ENCODE measurements at regions not wholly inside any gene's neighbourhood (a gene's known extent, or its start where the extent isn't known, plus 50 kb on each side); places are given as distances from the start of the nearest gene placed in this dataset.
A peak's percentile ranks its signal among the peaks of the same experiment; 100 is the strongest.
"Not testable (repeated sequence)": the region's sequence is repeated elsewhere in the genome, so short reads cannot be mapped to it uniquely, and the experiment has no call there.

DNA sequence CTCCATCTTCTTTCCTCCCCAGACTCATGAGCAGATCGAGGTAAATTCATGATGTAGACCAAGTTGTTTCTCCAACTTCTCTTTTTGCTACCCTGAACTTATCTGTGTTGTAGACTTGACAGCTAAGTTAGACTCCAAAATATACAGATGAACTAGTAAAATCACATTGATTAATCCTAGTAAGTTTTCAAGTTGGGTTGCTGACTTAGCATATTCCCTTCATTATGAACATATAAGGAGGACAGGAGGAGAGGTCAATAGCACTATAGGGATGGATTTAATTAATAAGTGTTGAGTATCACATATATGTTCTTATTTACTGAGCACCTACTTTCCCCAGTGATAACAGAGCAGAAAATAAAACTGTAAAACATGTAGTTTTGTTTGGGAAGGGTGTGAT is 227.3 kb downstream of the TINAG start:
- no peak for DNase-seq (ENCODE audit: extremely low read depth in 1 of 11, low read depth in 9 of 11, low spot score in 4 of 11)

DNA sequence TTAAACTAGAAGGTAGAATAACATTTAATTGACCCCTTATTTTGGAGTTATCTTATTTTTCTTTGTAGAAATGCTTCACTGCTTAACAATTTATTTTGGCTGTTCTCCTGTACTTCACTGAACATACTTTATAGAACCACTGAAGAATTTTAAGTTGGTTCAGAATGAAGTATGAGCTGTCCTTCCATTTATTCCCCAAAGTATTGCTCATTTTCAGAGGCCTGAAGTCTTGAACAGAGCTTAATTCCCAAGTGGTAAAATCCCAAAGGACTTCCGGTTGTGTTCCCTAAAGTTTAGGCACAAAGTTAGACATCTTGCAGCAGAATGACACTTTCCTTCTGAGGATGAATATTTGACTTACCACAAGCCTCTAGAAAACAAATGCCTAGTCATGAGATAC is 233.3 kb downstream of the TINAG start:
- DNase-seq (ENCODE audit: extremely low read depth in 1 of 11, low read depth in 9 of 11, low spot score in 4 of 11): no peak

DNA sequence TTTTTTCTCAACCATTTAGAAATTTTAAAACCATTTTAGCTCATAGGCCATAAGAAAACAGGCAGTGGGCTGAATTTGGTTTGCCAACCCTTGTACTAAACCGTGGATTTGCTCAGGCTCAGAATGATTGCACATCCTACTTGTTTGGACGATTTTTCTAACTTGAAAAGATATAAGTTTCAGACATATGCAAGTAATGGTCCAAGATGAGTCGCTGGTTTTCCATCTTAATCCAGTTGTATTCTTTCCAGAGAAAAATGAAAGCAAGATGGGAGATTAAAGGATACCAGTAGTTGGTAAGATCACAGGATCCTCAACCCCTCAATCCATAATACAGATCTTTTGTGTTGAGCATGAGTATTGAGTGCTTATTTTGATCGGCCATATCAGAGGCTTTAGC is 250.9 kb downstream of the TINAG start:
- no peak for DNase-seq (ENCODE audit: extremely low read depth in 1 of 11, low read depth in 9 of 11, low spot score in 4 of 11)

DNA sequence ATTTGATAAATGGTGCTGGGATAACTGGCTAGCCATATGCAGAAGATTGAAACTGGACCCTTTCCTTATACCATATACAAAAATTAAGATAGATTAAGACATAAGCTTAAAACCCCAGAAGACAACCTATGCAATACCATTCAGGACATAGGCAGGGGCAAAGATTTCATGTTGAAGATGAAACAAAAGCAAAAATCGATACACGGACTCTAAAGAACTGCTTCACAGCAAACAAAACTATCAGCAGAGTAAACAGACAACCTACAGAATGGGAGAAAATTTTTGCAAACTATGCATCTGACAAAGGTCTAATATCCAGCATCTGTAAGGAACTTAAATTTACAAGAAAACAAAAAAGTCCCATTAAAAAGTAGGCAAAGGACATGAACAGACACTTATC is 255.9 kb downstream of the TINAG start:
- not testable (repeated sequence) for DNase-seq (ENCODE audit: extremely low read depth in 1 of 11, low read depth in 9 of 11, low spot score in 4 of 11)

DNA sequence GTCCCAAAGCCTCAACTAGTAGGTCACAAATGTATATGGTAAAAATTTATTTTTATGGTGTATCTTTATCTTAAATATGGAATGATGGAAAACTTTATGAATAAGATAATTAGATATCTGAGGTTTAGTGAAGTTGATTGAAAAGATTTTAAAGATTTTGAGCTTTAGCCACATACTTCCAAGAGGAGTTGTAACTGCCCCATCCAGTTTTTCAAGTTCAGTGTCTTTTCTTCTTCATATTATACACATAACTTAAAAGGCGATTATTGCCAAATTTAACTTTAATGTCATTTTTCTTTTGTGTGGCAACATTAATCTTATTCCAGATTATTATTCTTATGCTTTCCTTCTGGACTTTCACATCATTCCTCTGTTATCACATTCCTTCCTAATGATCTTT is 266.4 kb downstream of the TINAG start:
- no peak for DNase-seq (ENCODE audit: extremely low read depth in 1 of 11, low read depth in 9 of 11, low spot score in 4 of 11)

DNA sequence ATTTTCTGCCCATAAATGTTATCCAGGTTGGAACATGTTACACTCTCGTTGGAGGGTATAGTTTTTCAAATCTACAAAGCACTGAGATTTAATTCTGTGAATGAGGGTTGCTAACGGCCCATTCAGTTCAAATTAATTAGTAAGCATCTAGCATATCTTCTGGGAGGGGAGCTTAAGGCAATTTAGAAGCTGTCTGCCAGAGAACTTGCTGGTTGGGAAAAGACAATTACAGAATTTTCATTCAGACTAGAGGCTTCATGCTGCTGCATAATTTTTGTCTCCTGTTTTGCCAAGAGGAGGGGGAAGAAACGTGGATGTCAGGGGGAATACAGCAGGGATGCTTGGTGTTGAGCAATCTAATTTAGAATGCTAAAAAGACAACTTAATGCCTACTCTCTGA is 268.3 kb upstream of the FAM83B start:
- DNase-seq (ENCODE audit: extremely low read depth in 1 of 11, low read depth in 9 of 11, low spot score in 4 of 11): no peak

DNA sequence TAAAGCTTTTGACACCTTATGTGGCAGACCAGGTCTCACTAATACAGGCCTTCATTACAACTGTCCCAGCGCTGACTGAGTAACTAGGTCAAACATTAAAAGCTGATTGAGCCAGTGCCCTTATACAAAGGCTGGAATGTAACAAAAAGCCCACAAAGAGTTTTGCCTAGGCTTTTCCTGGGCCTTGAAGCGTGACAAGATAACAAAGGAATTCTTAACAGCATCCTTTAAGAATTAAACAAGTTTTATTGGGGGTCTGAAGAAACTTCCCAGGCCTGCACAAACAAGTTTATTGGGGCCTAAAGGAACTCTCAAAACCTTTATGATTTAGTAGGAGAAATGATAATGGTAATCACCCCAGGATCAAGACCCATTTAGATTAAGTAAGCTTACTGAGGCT is 267.6 kb upstream of the FAM83B start:
- peak in 3 of 11 donors; percentile 2 to 22 (median 16) for DNase-seq (ENCODE audit: extremely low read depth in 1 of 11, low read depth in 9 of 11, low spot score in 4 of 11)

DNA sequence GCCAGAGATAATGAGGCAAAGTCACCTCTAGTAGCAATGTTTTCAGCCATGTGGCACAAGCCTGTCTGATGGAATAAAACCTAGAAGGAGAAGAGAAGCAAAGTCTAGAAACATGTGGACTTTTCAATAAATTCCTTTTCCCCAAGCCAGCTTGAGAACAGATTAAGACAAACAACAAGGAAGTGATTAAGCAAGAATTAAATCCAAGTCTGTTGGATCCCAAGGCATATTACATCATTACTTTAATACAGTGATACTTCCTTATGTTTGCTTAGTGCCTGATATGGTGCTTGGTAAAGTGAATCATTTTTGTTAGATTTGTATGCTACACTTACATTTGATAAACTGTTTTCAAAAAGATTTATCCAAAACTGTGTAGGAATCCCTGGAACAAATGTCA is 260.3 kb upstream of the FAM83B start:
- no peak for DNase-seq (ENCODE audit: extremely low read depth in 1 of 11, low read depth in 9 of 11, low spot score in 4 of 11)

DNA sequence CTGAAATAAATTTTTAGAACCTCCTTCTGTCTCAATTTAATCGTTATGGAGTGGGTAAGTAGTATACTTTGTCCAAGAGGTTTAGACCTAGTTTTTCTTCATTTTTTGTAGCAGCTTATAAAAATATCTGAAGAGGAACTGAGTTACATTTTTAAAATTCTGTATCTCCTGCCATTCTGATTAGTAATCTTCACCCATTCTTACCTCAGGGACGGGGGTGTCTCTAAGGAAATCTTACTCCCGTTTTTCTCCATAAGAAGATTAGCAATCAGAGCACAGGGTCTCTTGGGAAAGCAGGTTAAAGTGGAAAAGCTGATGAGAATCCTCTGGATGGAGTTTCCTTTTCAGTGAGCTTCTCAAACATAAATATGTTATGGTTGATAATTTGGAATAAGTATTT is 259.3 kb upstream of the FAM83B start:
- DNase-seq (ENCODE audit: extremely low read depth in 1 of 11, low read depth in 9 of 11, low spot score in 4 of 11): no peak

DNA sequence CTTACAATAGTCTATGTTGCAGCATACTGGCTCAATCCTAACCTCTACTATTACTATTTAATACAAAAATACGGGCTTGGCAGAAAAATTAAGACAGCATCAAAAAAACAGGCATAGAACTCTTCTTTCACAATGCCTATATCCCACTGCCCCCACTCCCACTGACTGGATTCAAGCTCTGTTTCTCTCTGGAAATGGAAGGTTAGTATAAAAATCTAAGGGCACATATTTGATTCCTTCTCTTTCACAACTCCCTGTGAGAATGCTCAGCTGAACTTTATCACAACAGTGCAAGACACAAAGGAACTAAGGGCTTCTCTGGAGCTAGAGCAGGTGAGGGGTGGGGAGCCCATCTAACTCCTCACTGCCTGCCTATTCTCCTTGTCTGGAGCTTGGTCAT is 258.4 kb upstream of the FAM83B start:
- no peak for DNase-seq (ENCODE audit: extremely low read depth in 1 of 11, low read depth in 9 of 11, low spot score in 4 of 11)

DNA sequence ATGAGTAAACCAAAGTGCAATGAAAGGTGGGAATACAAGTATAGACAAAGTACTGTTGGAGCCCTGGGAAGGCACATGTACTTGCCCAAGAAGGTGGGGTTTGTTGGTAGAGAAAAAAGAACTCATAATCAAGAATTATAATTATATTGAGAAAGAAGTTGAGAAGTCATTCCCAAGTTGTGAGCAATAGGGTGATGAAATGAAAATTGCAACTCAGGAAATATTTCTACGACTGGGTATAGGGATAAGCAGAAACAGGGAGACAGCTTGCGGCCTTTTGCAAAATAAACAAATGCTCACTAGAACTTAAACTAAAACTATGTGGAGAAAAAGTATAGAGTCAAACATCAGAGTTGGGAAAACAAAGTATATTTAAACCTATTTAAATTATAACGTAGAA is 250.7 kb upstream of the FAM83B start:
- DNase-seq (ENCODE audit: extremely low read depth in 1 of 11, low read depth in 9 of 11, low spot score in 4 of 11): no peak

DNA sequence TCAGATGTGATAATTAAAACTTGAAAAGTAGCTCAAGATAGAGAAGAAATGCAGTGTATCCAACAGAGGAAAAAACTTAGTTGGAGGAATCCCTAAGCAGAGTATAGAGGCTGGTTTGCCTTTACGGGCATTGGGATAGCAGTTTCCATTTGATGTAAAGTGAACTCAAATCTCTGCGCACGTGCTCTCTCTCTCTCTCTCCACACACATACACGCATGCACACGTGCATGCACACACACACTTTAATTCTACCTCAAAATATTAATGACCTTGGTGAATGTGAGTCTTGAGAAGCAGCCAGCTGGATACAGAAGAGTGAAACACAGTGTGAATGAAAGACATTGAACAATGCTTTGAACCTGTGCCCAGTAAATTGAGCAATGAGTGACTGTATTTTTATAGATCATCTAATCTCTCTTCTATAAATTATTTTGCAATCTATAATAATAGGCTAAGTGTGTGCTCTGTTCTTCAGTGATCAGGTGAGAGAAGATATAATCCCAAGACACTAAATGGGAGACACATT is 247.7 kb upstream of the FAM83B start:
- DNase-seq (ENCODE audit: extremely low read depth in 1 of 11, low read depth in 9 of 11, low spot score in 4 of 11): no peak

DNA sequence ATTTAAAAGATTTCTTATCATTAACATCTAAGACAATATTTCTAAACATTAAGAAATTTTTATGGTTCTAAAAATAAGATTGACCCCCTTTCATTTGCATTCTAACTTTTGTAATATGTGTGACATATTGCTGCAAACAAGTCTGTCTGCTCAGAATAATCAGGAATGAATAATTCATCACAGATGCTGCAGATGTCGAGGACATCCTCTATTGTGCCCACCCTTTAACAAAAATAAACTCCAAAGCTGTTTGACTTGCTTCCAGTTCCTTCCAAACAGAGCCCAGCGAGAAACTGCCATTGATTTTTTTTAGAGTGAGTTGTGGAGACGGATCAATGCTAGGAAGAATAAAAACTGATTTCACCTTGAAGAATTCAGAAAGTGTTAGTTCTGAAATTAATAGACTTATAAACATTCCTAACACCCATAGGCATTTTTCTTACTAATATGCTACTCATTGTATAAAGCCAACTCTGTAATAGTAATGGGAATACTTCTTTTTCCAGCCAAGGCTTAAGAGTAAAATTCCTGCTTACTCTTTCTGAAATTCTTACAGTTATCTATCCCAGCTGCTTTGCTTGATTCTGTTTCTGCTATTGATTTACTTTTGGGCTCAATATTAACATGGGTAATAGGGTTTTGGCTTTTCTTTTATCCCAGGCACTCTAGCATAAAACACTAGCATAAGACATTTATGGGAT is 244.8 kb upstream of the FAM83B start:
- no peak for DNase-seq (ENCODE audit: extremely low read depth in 1 of 11, low read depth in 9 of 11, low spot score in 4 of 11)

DNA sequence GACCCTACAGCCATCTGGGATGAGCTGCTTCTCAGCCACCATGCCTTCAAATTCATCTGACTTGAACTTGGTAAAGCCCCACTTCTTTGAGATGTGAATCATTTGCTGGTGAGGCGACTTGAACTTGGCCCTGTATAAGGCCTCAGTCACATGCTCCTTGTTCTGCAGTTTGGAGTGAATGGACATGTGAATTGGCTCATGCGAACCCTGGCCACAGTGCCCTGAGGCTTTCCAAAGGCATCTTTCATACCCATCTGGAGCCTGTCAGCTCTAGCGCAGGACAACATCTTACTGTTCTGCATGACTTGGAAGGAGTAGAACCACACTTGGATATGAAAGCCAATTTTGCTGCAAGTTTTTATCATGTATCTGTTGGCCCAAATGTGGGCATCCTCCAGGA is 244.0 kb upstream of the FAM83B start:
- DNase-seq (ENCODE audit: extremely low read depth in 1 of 11, low read depth in 9 of 11, low spot score in 4 of 11): no peak

DNA sequence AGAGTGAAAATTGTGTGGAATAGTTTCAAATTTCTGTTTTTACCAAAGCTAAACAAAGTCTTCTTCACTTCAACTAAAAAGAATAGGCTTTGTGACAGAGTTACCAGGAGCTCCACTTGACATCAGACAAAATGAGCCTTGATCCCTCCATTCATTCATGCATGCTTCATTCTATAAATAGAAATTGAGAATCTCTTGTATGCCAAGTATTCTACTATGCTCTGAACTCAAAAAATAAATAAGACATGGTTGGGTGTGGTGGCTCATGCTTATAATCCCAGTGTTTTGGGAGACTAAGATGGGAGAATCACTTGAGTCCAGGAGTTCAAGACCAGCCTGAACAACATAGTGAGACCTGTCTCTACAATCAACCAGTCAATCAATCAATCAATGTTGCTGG is 236.6 kb upstream of the FAM83B start:
- DNase-seq (ENCODE audit: extremely low read depth in 1 of 11, low read depth in 9 of 11, low spot score in 4 of 11): no peak

DNA sequence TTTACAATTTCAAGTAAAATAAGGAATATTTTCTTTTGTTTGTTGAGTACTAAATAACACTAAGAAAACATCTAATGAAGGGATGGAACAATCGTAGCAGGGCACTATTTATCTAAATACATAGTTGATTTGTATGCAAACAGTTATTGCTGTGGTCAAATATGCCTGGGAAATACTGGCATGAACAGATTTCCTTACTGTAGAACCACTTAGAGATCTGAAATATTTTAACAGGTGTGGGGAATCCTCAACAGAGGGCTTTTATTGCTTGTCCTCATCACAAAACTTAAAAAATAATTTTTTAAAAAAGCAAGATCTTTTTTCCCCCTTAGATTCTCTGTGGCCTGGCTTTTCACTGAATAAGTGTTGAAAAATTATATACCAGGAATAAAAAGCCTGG is 233.0 kb upstream of the FAM83B start:
- no peak for DNase-seq (ENCODE audit: extremely low read depth in 1 of 11, low read depth in 9 of 11, low spot score in 4 of 11)

DNA sequence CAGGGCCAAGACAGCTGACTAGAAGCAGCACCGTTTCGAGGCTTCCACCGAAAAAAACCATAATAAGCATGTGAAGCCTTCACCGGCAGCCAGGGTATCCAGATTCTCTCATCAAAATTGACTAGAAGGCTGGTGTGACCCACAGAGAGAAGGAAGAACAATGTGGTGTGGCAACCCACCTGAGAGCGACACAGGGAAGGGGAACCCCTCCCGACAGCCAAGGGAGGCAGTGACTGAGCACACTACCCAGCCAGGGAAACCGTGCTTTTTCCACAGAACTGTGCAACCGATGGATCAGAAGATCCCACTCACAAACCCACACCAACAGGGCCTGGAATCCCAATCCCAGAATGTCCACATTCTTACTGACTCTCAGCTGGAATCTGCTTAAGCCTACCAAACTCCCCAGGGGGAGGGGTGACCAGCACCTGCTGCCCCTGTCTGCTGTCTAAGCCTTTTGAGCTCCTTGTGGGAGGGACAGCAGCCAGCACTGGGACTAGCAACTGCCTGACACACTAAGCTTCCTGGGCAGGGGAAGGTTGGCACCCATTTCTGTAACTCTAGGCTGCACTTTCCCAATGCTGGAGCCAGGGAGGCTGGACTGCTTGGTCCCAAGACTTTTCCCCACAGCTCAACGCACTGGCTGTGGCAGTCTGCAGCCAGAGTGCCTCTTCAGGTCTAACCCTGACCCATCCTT is 231.9 kb upstream of the FAM83B start:
- DNase-seq (ENCODE audit: extremely low read depth in 1 of 11, low read depth in 9 of 11, low spot score in 4 of 11): no peak

DNA sequence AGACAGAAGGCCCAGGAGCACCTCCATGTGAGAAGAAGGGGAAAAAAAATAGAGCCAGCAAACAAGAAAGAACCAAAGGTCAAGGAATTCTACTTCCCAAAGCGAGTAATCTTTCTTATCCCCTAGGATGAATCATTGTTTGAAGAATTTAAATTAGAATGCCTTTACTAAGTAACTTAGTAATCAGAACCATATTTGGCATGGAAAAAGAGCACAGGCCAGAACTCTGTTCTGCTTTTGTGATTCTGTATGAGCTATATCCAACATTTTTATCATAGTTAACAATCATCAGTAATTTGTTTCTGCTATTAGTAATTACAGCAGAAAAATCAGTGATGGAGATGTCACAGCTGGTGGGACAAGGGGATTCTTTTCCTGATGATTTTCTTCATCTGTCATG is 228.8 kb upstream of the FAM83B start:
- DNase-seq (ENCODE audit: extremely low read depth in 1 of 11, low read depth in 9 of 11, low spot score in 4 of 11): peak in 3 of 11 donors; percentile 7 to 21 (median 8)

DNA sequence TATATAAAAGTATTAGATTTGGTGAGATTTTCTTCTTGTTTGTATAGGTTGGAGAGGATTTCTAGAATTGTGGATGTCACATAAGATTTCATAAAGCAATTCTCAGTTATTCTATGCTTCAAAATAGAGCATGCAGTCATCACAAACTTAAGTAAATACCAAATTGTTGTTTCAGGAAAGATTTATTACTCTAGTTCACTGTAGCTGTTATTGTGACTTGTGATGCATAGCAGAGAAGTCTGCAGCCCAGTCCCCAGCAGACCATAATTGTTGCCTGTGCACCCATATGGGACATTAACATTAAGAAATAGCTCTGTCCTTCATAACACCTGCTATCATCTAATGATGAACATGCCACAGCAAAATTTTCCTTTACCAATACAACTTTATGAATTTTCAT is 228.0 kb upstream of the FAM83B start:
- DNase-seq (ENCODE audit: extremely low read depth in 1 of 11, low read depth in 9 of 11, low spot score in 4 of 11): peak in 4 of 11 donors; percentile 9 to 23 (median 19)

DNA sequence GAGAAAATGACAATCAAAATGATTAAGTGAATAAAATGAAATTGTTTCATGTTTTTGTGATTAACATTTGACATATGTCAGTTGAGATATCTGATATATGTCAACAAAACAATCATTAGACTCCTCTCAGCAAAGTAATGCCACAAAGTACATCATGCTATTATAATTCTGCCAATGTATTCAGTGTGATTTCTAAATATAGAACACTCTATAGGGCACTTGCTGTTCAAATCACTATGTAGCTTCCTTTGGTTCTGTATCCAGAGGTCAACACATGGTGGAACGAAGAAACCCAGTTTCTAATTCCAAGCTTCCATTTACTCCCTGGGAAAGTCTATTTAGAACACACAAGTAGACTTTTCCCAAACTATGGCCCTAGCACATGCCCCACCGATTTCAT is 227.5 kb upstream of the FAM83B start:
- DNase-seq (ENCODE audit: extremely low read depth in 1 of 11, low read depth in 9 of 11, low spot score in 4 of 11): no peak

DNA sequence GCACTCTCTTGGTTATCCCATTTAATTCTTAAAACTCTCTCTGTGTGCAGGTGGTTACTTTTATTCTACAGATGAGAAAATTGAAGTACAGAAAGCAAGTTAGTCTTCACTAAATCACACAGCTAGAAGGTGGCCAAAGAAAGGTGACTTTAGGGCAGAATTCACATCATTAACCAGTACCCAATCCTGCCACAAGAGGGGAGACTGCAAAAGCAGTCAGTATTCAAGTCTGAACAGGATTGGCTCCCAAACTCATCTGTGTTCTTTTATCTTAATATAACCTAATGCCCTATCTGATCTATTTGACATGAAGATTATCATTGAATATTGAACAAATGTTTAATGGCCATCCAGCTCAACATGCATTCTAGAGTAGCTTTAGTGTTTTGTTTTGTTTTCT is 225.3 kb upstream of the FAM83B start:
- no peak for DNase-seq (ENCODE audit: extremely low read depth in 1 of 11, low read depth in 9 of 11, low spot score in 4 of 11)

All from renal cortex interstitium (tissue), 11 donors.